HG02938 (cell line): ENCODE measurements at regions not wholly inside any gene's neighbourhood (a gene's known extent, or its start where the extent isn't known, plus 50 kb on each side); places are given as distances from the start of the nearest gene placed in this dataset.

Source experiments
- ATAC-seq: cut with Tn5 transposase; IDR thresholded peaks from one replicate; pipeline ENCODE4 v1.9.1; 2021; ENCODE audit warnings: mild to moderate bottlenecking, moderate library complexity; ENCODE audit not compliant: unreplicated experiment

GRCh38 chr2:2823061-2823753, 492.1 kb upstream of the MYT1L start:
- ATAC-seq, result no peak

- ATAC-seq, result no peak
These were observed 491.1 kb upstream of the MYT1L start for GRCh38 chr2:2822143-2822542.

- ATAC-seq, result no peak
These were observed 481.6 kb upstream of the MYT1L start for GRCh38 chr2:2812648-2813047.

GRCh38 chr2:2812117-2812516, 481.0 kb upstream of the MYT1L start:
- no peak for ATAC-seq

GRCh38 chr2:2810504-2810903, 479.4 kb upstream of the MYT1L start:
- no peak for ATAC-seq

GRCh38 chr2:2809771-2810170, 478.7 kb upstream of the MYT1L start:
- no peak for ATAC-seq

- no peak for ATAC-seq
These were observed 477.5 kb upstream of the MYT1L start for GRCh38 chr2:2808551-2809058.

- no peak for ATAC-seq
These were observed 475.6 kb upstream of the MYT1L start for GRCh38 chr2:2806711-2807110.

- ATAC-seq, result no peak
These were observed 474.2 kb upstream of the MYT1L start for GRCh38 chr2:2805263-2805662.

GRCh38 chr2:2804528-2804927, 473.5 kb upstream of the MYT1L start:
- no peak for ATAC-seq

GRCh38 chr2:2801458-2801857, 470.4 kb upstream of the MYT1L start:
- no peak for ATAC-seq

GRCh38 chr2:2800697-2801096, 469.6 kb upstream of the MYT1L start:
- no peak for ATAC-seq

- no peak for ATAC-seq
These were observed 468.9 kb upstream of the MYT1L start for GRCh38 chr2:2800001-2800400.

GRCh38 chr2:2799151-2799697, 468.1 kb upstream of the MYT1L start:
- ATAC-seq, result no peak

GRCh38 chr2:2798337-2798736, 467.3 kb upstream of the MYT1L start:
- no peak for ATAC-seq

GRCh38 chr2:2797797-2798196, 466.7 kb upstream of the MYT1L start:
- ATAC-seq, result no peak

- no peak for ATAC-seq
These were observed 465.1 kb upstream of the MYT1L start for GRCh38 chr2:2796207-2796606.

GRCh38 chr2:2795438-2796091, 464.5 kb upstream of the MYT1L start:
- no peak for ATAC-seq

- ATAC-seq, result no peak
These were observed 463.0 kb upstream of the MYT1L start for GRCh38 chr2:2793925-2794560.

- ATAC-seq, result no peak
These were observed 462.4 kb upstream of the MYT1L start for GRCh38 chr2:2793514-2793913.

- ATAC-seq, result no peak
These were observed 460.5 kb upstream of the MYT1L start for GRCh38 chr2:2791606-2792005.

- ATAC-seq, result no peak
These were observed 460.0 kb upstream of the MYT1L start for GRCh38 chr2:2791031-2791430.
